CD4-positive, alpha-beta T cell treated with Interleukin-4 for 1 hour (primary cell): ENCODE measurements at regions not wholly inside any gene's neighbourhood (a gene's known extent, or its start where the extent isn't known, plus 50 kb on each side); places are given as distances from the start of the nearest gene placed in this dataset.

Experiments used
- DNase-seq, 2 donors: peaks; one replicate each; pipeline ENCODE4 v3.0.0-alpha.2; 2020 to 2022

GRCh38 chr13:80451641-80452040, 110.7 kb upstream of the SPRY2 start:
- no peak for DNase-seq

GRCh38 chr13:80450386-80450785, 109.5 kb upstream of the SPRY2 start:
- DNase-seq = no peak

GRCh38 chr13:80448725-80449124, 107.8 kb upstream of the SPRY2 start:
- DNase-seq = no peak

DNA sequence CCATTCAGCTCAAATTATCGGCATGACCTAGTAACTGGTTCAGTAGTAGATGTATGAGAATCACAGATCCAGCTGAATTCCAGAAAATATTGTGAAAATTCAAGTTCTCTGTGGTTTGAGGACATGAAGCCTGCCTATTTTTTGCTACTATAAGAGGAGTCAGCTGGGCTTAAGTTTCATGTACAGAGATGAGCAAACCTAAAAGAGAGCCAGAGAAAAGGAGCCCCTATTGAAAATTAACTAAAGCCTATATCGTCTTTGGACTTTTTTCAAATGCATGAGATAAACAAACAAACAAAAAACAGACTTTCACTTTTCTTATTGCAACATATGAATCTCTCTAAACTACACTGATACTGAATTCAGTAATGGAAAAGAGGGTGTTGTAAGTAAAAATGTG, 106.8 kb upstream of the SPRY2 start:
- DNase-seq = no peak

DNA sequence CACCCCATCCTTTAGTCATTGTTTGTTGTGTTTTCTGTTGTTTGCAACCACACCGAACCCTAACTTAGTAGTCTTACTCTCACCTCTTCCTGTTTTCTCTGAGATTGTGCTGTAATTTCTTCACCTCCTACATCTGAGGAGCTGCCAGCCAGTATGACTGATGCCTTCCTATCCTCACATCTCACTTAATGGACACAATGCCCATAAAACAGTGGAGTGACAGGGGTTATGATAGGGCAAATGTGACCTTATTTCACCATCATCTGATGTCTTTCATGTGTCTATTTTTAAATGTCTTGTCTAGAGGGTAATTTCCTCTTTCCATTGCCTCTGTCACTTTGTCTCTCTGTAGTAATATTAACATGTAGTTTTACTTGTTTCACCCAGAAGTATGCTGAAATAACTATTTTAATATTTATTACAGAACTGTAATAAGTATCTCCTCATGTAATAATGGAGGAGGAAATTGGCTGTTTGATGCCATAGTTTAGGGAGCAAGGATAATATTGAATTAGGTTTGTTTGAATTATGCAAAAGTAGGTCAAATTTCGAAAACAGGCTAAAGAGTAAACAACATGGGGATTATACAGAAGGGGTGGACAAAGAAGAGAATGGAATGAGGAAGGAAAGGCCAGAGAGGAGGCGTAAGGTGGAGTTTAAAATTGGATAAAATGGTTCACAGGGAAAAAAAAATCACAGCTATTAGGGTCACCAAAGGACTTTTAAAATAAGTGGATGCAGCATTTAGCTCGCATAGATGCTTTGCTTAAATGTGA, 103.5 kb upstream of the SPRY2 start:
- peak in 1 of 2 donors; percentile 22 for DNase-seq

DNA sequence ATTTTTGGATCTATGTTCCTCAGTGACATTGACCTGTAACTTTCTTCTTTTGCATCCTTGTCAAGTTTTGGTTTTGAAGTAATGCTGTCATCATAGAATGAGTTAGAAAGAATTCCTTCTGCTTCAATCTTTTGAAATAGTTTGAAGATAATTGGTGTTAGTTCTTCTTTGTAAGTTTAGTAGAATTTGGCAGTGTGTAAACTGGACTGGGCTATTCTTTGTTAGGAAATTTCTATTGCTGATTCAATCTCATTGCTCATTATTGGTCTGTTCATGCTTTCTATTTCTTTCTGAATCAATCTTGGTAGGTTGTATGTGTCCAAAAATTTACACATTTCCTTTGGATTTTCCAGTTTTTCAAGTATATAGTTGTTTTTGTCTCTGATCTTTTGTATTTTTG, 101.7 kb upstream of the SPRY2 start:
- no peak for DNase-seq

- no peak for DNase-seq
Observed at GRCh38 chr13:80441968-80442367, 101.0 kb upstream of the SPRY2 start.

GRCh38 chr13:80438521-80438920, 97.6 kb upstream of the SPRY2 start:
- DNase-seq = no peak

DNA sequence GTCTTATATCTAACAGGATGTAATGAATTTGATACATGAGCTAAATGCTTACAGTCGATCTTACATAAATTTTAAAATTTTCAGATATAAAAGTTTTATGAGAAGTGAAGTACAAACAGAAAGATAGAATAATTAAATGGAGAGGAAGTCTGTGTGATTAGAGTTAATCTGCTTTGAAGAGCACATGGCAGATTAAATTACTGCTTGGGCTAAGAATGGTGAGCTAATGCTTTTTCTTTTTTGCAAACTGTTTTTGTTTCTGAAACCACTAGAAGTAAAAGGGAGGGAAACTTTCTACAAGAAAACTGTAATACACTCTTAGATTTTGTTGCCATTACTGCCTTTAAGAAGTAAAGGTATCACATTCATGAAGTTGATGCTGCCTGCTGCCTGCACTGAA, 96.3 kb upstream of the SPRY2 start:
- DNase-seq = no peak

DNA sequence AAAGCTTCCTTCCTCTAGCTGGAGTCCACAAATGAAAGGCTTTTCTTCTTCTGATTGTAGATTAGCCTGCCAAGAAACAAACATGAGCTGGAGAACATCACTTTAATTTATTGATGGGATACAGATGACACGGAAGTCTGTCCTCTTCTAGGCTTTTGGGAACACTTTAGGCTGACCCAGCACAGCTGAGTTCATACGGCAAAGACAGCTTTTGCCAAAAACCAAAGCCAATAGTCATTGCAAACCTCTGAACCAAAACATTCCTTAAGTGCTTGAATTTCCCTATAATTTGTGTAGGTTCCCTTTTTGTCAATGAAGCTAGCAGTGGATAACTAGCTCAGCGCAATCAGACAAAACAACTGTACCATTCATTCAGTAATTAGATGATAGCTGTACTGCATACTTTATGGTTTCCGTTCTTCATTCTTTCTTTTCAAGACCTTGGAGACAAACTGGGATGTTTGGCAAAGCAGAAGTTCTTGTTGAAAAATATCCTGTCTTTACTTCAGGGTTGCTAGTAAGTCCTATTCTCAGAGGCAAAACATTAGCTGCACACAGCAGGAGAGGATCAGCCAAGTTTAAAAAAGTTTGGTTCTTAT, 95.7 kb upstream of the SPRY2 start:
- no peak for DNase-seq

DNA sequence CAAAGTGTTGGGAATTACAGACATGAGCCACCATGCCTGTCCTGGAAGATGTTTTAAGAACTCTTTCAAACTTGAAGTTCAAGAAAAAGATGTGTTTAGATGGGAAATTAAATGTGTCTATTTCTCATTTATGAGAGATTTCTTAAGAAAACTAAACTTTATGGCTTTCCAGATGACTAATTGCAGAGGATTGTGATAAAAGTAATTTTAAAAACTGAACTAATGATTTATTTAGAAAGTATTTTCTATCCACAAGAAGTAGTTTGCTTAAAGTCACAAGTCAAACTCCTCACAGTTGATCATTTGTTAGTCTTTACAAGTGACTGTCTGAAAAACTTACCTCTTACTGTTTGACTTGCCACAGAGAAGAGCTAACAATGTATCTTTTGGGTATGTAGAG, 89.6 kb upstream of the SPRY2 start:
- no peak for DNase-seq

DNA sequence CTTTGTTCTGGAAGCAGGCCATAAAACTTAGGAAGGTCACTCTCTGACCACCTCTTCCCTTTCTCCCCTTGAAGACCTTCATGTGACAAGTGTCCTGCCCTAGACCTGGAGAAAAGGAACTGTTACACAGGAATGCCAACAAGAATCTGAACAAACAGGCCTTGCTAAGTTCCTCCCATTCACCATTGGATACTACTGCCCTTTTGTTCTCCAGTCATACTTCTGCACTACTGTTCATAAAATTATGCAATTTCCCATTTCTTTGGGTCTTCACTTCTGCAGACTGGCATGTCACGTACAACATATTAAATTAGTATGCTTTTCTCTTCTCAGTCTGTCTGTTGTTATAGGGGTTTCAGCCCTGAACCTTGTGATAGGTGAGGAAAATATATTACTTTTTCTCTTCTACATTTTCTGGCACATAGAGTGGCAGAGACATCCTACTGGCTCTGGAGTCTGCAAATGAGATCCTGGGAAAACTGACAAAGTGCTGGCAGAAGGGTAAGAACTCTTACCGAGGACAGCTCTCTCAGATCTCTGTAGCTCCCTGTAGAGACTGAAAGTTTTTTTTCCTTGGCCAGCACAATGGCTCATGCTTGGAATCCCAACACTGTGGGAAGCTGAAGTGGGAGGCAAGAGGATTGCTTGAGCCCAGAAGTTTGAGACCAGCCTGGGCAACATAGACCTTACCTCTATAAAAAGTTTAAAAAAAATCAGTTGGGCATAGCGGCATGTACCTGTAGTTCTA, 87.6 kb upstream of the SPRY2 start:
- no peak for DNase-seq

DNA sequence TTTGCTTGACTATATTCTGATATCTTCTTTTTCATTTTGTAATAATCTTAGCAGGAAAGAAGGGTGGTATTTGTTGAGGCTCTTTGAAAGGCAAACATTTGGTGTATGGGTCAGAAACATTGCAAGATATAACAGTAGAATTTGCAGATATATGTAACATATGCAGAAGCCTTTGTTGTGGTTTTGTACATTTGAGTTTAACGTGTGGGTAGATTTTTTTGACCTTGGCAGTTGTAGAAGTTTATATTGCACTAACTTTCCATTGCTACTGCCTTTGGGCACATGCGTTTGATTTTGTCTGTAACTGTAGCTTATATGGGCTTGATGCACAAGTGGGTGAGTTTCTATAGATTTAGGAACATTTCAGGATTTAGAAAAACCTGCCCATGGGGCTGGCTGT, 78.5 kb upstream of the SPRY2 start:
- DNase-seq = no peak

- no peak for DNase-seq
Observed at GRCh38 chr13:80413611-80414010, 72.7 kb upstream of the SPRY2 start.

- no peak for DNase-seq
Observed at GRCh38 chr13:80408270-80408669, 67.3 kb upstream of the SPRY2 start.

- DNase-seq = no peak
Observed at GRCh38 chr13:80400865-80401426, 60.0 kb upstream of the SPRY2 start.

DNA sequence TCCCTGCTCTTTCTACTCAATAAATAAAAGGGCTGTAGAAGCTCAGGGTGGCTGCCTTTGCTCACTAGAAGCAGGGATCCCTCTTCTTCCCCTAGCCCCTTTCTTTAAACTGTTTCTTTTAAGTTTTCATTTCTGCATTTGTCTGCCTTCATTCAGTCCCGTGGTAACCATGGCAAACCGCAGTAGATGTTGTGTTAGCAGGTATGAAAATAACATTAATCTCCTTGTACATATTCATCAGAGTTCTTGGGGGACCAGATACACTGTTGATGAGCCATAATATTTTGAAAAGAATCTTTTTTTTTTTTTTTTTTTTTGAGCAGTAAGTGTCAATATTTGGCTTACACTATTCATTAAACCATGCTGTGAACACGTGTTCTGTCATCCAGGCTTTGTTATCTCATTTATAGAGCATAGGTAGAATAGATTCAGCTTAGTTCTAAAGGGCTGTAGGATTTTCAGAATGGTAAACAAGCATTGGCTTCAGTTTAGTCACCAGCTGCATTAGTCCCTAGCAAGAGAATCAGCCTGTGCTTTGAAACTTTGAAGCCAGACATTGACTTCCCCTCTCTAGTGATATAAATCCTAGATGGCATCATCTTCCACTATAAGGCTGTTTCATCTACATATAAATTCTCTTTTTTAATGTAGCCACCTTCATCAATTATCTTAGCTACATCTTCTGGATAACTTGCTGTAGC, 59.4 kb upstream of the SPRY2 start:
- DNase-seq = no peak

DNA sequence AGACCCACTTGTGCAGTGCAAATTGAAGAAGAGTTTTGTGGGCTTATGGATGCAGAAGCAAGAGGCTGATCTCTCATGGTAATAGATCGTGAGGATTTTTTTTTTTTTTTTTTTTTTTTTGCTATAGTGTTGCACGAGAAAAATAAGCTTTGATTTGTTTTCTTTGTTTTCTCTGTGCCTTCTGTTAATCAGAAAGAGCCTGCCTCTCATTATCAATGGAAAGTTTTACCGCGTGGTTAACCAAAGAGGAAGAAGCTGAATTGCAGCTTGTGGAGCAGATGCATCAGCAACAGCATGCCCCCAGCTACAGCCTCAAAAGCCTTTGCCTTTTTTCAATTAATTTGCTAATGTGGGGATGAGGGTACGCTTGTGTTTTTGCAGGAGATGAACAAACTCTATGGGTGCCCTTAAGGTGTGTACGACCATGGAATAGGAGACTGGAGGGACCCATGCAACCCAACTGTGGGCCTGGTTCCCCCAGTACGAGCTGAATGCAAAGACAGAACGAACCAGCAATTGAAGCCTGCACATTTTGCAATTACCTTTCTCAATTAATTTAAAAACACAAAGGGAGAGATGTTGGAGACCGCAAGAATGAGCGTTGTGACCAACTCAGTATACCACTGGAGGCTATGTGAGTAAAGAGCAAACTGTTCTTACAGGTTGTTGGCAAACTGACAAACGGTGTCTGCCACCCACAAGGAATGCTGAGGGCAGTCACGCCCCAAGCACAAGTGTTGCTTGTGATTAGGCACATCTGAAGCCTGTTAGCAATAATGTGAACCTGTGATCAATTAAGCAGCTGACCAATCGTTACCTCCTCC, 58.6 kb upstream of the SPRY2 start:
- peak in 1 of 2 donors; percentile 1 for DNase-seq
